WERI-Rb-1 (cell line): ENCODE measurements at regions not wholly inside any gene's neighbourhood (a gene's known extent, or its start where the extent isn't known, plus 50 kb on each side); places are given as distances from the start of the nearest gene placed in this dataset.
A peak's percentile ranks its signal among the peaks of the same experiment; 100 is the strongest.
"Not testable (repeated sequence)": the region's sequence is repeated elsewhere in the genome, so short reads cannot be mapped to it uniquely, and the experiment has no call there.

Source experiments
- DNase-seq: peaks from one replicate; pipeline ENCODE4 v3.0.0-alpha.2; 2020
- H3K27ac ChIP-seq: fragments of 250-450 bp; sonication (Bioruptor Pico); 2 replicates; pipeline ENCODE4 v1.5.1; 2020; ENCODE audit warnings: mild to moderate bottlenecking, moderate library complexity
- H3K27me3 ChIP-seq: fragments of 250-450 bp; sonication (Bioruptor Pico); 2 replicates; pipeline ENCODE4 v1.5.1; 2021; ENCODE audit warnings: mild to moderate bottlenecking, low read depth, moderate library complexity; ENCODE audit not compliant: insufficient read depth, severe bottlenecking
- H3K36me3 ChIP-seq: fragments of 250-450 bp; sonication (Bioruptor Pico); 2 replicates; pipeline ENCODE4 v1.5.1; 2020; ENCODE audit warnings: mild to moderate bottlenecking, moderate library complexity
- H3K4me3 ChIP-seq: 2 replicates; pipeline ENCODE4 v1.5.1; 2011; ENCODE audit warnings: low read depth, mild to moderate bottlenecking, control low read depth, low read length
- H3K9me3 ChIP-seq: fragments of 250-450 bp; sonication (Bioruptor Pico); 2 replicates; pipeline ENCODE4 v1.5.1; 2021; ENCODE audit warnings: mild to moderate bottlenecking, moderate library complexity; ENCODE audit not compliant: severe bottlenecking
- TF ChIP-seq, protein P1 (sequence below): IDR thresholded peaks from 2 replicates; pipeline ENCODE4 v1.5.1; 2011; ENCODE audit warnings: low read depth, mild to moderate bottlenecking, control low read depth, inconsistent platforms, low read length

DNA sequence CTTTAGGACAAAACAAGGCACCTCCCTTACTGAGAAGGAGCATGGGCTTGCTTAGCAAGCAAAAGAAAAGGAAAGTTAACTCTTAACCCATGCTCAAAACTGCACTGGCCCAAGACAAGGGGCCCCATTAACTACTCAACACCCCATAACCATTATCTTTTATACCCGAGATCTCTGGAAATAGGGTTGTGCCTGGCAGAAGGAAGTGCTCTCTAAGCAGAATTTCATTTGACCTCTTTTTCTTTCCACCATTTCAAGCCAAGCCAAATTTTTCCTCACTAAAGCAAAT is 167.2 kb downstream of the RASEF start:
- no peak for DNase-seq
- no peaks in the 10 kb centered on the region for H3K27me3 ChIP-seq
- H3K9me3 ChIP-seq: no peaks in the 10 kb centered on the region
- no peak overlapping the region for H3K4me3 ChIP-seq
- H3K36me3 ChIP-seq: no peaks in the 10 kb centered on the region
- TF ChIP-seq, protein P1, sequence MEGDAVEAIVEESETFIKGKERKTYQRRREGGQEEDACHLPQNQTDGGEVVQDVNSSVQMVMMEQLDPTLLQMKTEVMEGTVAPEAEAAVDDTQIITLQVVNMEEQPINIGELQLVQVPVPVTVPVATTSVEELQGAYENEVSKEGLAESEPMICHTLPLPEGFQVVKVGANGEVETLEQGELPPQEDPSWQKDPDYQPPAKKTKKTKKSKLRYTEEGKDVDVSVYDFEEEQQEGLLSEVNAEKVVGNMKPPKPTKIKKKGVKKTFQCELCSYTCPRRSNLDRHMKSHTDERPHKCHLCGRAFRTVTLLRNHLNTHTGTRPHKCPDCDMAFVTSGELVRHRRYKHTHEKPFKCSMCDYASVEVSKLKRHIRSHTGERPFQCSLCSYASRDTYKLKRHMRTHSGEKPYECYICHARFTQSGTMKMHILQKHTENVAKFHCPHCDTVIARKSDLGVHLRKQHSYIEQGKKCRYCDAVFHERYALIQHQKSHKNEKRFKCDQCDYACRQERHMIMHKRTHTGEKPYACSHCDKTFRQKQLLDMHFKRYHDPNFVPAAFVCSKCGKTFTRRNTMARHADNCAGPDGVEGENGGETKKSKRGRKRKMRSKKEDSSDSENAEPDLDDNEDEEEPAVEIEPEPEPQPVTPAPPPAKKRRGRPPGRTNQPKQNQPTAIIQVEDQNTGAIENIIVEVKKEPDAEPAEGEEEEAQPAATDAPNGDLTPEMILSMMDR: no peak
- H3K27ac ChIP-seq: no peak overlapping the region

DNA sequence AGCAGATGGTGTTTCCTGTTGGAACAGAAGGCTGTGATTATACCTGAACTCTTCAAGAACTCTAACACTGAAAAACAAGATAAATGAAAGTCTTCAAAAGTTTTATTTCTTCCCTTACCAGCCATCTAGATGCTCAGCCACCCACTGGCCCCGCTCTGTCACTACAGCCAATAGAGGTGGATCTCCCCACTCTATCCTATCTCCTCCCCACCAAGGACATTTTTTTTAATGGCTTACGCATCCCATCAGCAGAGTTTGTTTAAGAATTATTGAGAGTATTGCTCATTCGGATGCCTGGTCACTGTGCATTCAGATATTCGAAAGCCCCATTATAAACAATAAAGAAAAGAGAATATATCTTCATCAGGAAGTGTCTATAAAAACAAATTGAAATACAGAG is 159.4 kb downstream of the RASEF start:
- no peak overlapping the region for H3K4me3 ChIP-seq
- H3K27me3 ChIP-seq: no peaks in the 10 kb centered on the region
- H3K27ac ChIP-seq: no peak overlapping the region
- no peak for DNase-seq
- H3K36me3 ChIP-seq: no peaks in the 10 kb centered on the region
- no peaks in the 10 kb centered on the region for H3K9me3 ChIP-seq
- TF ChIP-seq, protein P1: 0 out of 2 replicates have a peak, but pooled peaks have one; percentile 4

DNA sequence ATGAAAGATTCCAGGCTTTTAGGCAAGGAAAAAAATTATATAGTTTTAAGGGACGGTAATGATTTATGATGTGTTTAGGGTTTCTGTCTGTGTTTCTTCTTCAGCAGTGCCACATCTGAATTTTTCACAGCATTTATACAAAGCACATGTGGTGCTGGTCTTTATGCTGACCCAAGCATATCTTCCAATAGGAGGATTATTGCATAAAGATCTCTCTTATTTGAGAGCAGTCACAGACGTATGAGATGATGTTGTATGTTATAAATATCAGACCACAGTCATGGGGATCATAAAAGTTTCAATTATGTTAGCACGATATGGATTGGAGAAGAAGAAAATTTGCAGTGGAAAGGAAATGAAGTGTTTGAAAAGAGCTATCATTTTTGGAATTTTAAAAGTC is 150.9 kb downstream of the RASEF start:
- Histone ChIP-seq H3K36me3 (no peaks in the 10 kb centered on the region), H3K4me3 (no peak overlapping the region), H3K27ac (no peak overlapping the region), H3K9me3 (peaks cover 12% of the 10 kb centered on the region), H3K27me3 (no peaks in the 10 kb centered on the region)
- TF ChIP-seq, protein P1: no peak
- DNase-seq: no peak

DNA sequence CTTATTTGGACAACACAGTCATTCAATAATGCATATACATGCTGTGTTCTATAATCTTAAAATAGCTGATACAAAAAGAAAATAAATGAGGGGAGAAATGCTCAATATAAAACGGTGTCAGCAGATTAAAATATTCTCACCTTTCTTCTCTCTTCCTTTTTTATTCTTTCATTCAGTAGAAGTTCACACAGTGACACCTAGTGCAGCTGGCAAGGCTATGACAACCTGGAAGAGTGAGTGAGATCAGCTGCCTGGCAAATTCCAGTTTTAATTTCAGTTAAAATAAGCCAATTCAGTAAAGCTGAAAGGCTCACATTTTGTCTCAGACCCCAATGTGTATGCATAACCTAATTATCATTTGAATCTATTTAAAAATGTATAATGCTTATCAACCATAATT is 150.3 kb downstream of the RASEF start:
- Histone ChIP-seq H3K36me3 (no peaks in the 10 kb centered on the region), H3K27ac (no peak overlapping the region), H3K9me3 (peaks cover 12% of the 10 kb centered on the region), H3K27me3 (no peaks in the 10 kb centered on the region), H3K4me3 (no peak overlapping the region)
- TF ChIP-seq, protein P1: 0 out of 2 replicates have a peak, but pooled peaks have one; percentile 13
- no peak for DNase-seq

DNA sequence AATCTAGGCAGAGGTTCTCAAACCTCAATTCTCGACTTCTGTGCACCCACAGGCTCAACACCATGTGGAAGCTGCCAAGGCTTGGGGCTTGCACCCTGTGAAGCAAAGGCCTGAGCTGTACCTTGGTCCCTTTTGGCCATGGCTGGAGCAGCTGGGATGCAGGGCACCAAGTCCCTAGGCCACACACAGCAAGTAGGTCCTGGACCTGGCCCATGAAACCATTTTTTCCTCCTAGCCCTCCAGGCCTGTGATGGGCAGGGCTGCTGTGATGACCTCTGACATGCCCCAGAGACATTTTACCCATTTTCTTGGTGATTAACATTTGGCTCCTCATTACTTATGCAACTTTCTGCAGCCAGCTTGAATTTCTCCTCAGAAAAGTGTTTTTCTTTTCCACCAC is 146.7 kb downstream of the RASEF start:
- not testable (repeated sequence) for DNase-seq, H3K36me3 ChIP-seq, H3K4me3 ChIP-seq, H3K27me3 ChIP-seq, H3K27ac ChIP-seq
- peaks cover 12% of the 10 kb centered on the region for H3K9me3 ChIP-seq

DNA sequence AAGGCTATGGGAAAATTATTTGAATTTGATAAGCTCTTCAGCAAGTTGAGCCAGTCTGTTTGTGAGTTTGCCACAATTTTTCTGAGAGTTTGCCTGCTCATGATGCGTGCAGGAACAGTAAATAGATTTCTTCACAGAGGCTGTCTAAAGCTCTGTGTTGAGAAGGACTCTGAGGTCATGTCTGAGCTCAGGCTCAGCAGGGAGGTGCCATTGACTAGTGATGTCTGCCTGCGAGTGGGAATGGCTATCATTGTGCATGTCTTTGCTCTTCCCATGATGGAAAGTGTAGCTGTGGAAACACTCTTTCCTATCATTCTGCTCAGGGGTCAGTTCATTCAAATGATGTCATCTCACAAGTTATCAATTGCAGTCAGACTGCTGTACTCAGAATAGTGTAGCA is 142.8 kb downstream of the RASEF start:
- TF ChIP-seq, protein P1: no peak
- H3K27me3 ChIP-seq: no peaks in the 10 kb centered on the region

More for the DNA sequence above, 142.8 kb downstream of the RASEF start:
- DNase-seq: no peak
- no peak overlapping the region for H3K4me3 ChIP-seq
- H3K27ac ChIP-seq: no peak overlapping the region
- H3K36me3 ChIP-seq: no peaks in the 10 kb centered on the region
- peaks cover 12% of the 10 kb centered on the region for H3K9me3 ChIP-seq
